ENCODE measurements at regions not wholly inside any gene's neighbourhood (a gene's known extent, or its start where the extent isn't known, plus 50 kb on each side); places are given as distances from the start of the nearest gene placed in this dataset.

- H3K79me2 ChIP-seq (ENCODE audit: control insufficient read depth, insufficient read depth, low read length), result no peaks in the 10 kb centered on the region
- in situ Hi-C loops (cut with MboI), result no loop called here
- no peaks in the 10 kb centered on the region for H3K36me3 ChIP-seq (ENCODE audit: control insufficient read depth in 2 of 2, insufficient read depth in 2 of 2, low read length in 1 of 2)
- H3K4me3 ChIP-seq, result no peak overlapping the region
- no peak overlapping the region; the same call in 1 of the 2 replicates for H3K4me2 ChIP-seq (ENCODE audit: control insufficient read depth, insufficient read depth)
- H3K9me3 ChIP-seq (replicated peaks; ENCODE audit: control insufficient read depth, insufficient read depth, low read length), result no peaks in the 10 kb centered on the region
- 60% methylated on average over 6 of the region's 6 CpGs for WGBS (ENCODE audit: insufficient coverage, insufficient replicate concordance, low lambda C conversion rate, missing lambda C conversion rate)
- ChIA-PET POLR2A (no interaction called here), RAD21 (ENCODE audit: unreplicated experiment) (no interaction called here), CTCF (no interaction called here), SMC1A (ENCODE audit: uncharacterized antibody, unreplicated experiment) (no interaction called here)
- H2AFZ ChIP-seq (ENCODE audit: control insufficient read depth, low read depth, low read length), result no peak overlapping the region
- no peak for ATAC-seq
- no peak for TF ChIP-seq SUPT20H (IDR thresholded peaks at IDR 0.05; ENCODE audit: borderline replicate concordance, control insufficient read depth, low read depth, low read length)
- no peak for TF ChIP-seq ZNF622 (IDR thresholded peaks at IDR 0.05)
- no peak for TF ChIP-seq ASH2L (IDR thresholded peaks at IDR 0.05; ENCODE audit: borderline replicate concordance, low read depth)
- TF ChIP-seq SKIL (IDR thresholded peaks at IDR 0.05; ENCODE audit: low read depth, poor library complexity, severe bottlenecking), result no peak
- TF ChIP-seq, protein P1, sequence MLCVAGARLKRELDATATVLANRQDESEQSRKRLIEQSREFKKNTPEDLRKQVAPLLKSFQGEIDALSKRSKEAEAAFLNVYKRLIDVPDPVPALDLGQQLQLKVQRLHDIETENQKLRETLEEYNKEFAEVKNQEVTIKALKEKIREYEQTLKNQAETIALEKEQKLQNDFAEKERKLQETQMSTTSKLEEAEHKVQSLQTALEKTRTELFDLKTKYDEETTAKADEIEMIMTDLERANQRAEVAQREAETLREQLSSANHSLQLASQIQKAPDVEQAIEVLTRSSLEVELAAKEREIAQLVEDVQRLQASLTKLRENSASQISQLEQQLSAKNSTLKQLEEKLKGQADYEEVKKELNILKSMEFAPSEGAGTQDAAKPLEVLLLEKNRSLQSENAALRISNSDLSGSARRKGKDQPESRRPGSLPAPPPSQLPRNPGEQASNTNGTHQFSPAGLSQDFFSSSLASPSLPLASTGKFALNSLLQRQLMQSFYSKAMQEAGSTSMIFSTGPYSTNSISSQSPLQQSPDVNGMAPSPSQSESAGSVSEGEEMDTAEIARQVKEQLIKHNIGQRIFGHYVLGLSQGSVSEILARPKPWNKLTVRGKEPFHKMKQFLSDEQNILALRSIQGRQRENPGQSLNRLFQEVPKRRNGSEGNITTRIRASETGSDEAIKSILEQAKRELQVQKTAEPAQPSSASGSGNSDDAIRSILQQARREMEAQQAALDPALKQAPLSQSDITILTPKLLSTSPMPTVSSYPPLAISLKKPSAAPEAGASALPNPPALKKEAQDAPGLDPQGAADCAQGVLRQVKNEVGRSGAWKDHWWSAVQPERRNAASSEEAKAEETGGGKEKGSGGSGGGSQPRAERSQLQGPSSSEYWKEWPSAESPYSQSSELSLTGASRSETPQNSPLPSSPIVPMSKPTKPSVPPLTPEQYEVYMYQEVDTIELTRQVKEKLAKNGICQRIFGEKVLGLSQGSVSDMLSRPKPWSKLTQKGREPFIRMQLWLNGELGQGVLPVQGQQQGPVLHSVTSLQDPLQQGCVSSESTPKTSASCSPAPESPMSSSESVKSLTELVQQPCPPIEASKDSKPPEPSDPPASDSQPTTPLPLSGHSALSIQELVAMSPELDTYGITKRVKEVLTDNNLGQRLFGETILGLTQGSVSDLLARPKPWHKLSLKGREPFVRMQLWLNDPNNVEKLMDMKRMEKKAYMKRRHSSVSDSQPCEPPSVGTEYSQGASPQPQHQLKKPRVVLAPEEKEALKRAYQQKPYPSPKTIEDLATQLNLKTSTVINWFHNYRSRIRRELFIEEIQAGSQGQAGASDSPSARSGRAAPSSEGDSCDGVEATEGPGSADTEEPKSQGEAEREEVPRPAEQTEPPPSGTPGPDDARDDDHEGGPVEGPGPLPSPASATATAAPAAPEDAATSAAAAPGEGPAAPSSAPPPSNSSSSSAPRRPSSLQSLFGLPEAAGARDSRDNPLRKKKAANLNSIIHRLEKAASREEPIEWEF (IDR thresholded peaks at IDR 0.05; ENCODE audit: insufficient replicate concordance, low read depth, low read length), result no peak
- H3K4me1 ChIP-seq (ENCODE audit: control insufficient read depth, insufficient read depth, low read length), result 0 out of 2 replicates have a peak, but pooled peaks cover 6% of the 10 kb centered on the region
- no TSS peak for BruUV-seq (replicated peaks)
- intact Hi-C loops (cut with micrococcal nuclease; ENCODE audit: unreplicated experiment), result no loop called here
- no peak for DNase-seq (ENCODE audit: low read depth, low spot score)
- peaks cover 0 to 2% of the 10 kb centered on the region in 2 experiments; a peak in 1 of 4 replicates for H3K27me3 ChIP-seq (replicated peaks in 1 of 2; ENCODE audit: control insufficient read depth in 2 of 2, insufficient read depth in 2 of 2, low read length in 1 of 2)
- no peak overlapping the region for H3K27ac ChIP-seq (ENCODE audit: control insufficient read depth, insufficient read depth)
- FAIRE-seq, result no peak
- no peak overlapping the region for H3K9ac ChIP-seq (ENCODE audit: control insufficient read depth, insufficient read depth, low read length)
- H4K20me1 ChIP-seq (ENCODE audit: control insufficient read depth, insufficient read depth), result no peaks in the 10 kb centered on the region
Observed at GRCh38 chr15:70219966-70220365, 122.2 kb upstream of the TLE3 start.
